T47D (cell line): ENCODE measurements at regions not wholly inside any gene's neighbourhood (a gene's known extent, or its start where the extent isn't known, plus 50 kb on each side); places are given as distances from the start of the nearest gene placed in this dataset.

Experiments used
- DNase-seq, 2 experiments: peaks; one replicate each; pipeline versions ENCODE4 v3.0.0 to v3.0.0-alpha.2; 2011 to 2012; ENCODE audit warnings: low read depth in 1 of 2, low spot score in 1 of 2
- JUND ChIP-seq: IDR thresholded peaks from 2 replicates; pipeline ENCODE4 v1.6.1; 2012; ENCODE audit warnings: low read depth
- in situ Hi-C: cut with HindIII; loops from 2 replicates; pipeline ENCODE4 v1.10.0; 2016; ENCODE audit warnings: low sequenced_read_pairs, low pct_unique_long_range_greater_than_20kb

GRCh38 chr21:41562101-41563000 lies 54.4 kb upstream of the TMPRSS2 start:
- no peak for TF ChIP-seq JUND
- DNase-seq = no peak
- in situ Hi-C loops = no loop called here

DNA sequence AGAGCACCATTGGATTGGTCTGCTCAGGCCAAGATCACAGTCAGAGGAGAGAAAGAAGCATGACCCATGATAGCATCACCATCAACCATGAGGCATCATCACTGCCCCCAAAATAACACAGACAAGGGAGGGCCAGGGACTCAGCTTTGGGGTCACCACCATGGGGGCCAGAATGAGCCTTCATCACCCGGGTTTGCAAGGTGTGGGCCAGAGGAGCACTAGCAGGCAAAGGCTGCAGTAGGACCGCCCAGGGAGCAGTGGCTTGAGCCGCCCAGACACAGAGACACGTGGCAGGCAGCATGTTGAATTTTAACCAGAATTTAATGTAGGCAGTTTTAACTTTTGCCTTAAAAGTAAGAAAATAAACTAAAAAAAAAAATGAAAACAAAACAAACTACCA lies 53.7 kb upstream of the TMPRSS2 start:
- no peak for TF ChIP-seq JUND
- DNase-seq = no peak
- in situ Hi-C loops = no loop called here

DNA sequence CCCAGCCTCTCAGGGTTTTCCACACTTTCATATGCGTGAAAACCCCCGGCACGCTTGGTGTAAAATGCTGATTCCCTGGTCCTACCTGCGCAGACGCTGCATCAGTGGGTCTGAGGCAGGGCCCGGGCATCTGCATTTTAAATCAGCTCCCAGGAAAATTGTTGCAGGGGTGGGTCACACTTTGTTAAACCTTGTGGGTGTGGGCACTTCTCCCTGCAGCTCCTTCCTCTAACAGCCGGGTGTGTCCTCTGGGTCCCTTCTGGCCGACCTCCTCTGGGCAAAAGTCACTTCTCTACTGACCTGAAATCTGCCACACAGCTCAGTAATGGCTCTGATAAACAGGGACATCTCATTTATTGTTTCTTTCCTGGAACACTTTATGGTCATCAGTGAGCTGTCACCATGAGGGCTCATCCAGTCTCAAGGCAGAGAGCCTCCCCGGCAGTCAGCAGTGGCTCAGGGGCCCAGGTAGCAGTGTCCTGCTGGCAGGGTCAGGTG lies 52.8 kb upstream of the TMPRSS2 start:
- in situ Hi-C loops = no loop called here
- TF ChIP-seq JUND = no peak
- DNase-seq = no peak

GRCh38 chr21:41559658-41560631 lies 52.0 kb upstream of the TMPRSS2 start:
- TF ChIP-seq JUND = no peak
- in situ Hi-C loops = no loop called here
- DNase-seq = no peak

DNA sequence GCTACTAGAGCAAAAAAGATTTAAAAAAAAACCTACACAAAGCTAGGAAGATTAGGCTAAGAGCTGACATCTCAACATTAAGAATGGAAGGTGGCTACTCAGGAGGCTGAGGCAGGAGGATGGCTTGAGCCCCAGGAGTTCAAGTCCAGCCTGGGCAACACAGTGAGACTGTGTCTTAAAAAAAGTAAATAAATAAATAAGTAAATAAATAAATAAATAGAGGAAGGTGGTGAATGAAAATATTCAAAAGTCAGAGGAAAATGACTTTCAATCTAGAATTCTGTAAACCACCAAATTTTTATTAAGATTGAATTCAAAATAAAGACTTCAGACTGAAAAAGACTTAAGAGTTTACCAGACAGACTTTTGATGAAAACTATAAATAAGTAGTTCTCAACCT lies 50.9 kb upstream of the TMPRSS2 start:
- in situ Hi-C loops = no loop called here
- DNase-seq = no peak
- no peak for TF ChIP-seq JUND

- DNase-seq = no peak
- in situ Hi-C loops = no loop called here
- no peak for TF ChIP-seq JUND
Measured at GRCh38 chr21:41557884-41558283, 49.9 kb upstream of the TMPRSS2 start.
